A673 (cell line): ENCODE measurements at regions not wholly inside any gene's neighbourhood (a gene's known extent, or its start where the extent isn't known, plus 50 kb on each side); places are given as distances from the start of the nearest gene placed in this dataset.

Experiments used
- EZH2 ChIP-seq: fragments of 200-600 bp; sonication (generic); IDR thresholded peaks from 2 replicates; pipeline ENCODE4 v1.6.1; 2017; ENCODE audit warnings: borderline replicate concordance, low read depth, mild to moderate bottlenecking, mixed read lengths, antibody characterized with exemption, low read length; ENCODE audit not compliant: poor library complexity, severe bottlenecking
- TF ChIP-seq, protein P1 (sequence below): fragments of 300-800, 200-600 bp; sonication (generic); conservative IDR thresholded peaks from 2 replicates; pipeline ENCODE4 v1.5.1; 2017; ENCODE audit warnings: low read depth, mild to moderate bottlenecking, antibody characterized with exemption, low read length, moderate library complexity, mixed read lengths

DNA sequence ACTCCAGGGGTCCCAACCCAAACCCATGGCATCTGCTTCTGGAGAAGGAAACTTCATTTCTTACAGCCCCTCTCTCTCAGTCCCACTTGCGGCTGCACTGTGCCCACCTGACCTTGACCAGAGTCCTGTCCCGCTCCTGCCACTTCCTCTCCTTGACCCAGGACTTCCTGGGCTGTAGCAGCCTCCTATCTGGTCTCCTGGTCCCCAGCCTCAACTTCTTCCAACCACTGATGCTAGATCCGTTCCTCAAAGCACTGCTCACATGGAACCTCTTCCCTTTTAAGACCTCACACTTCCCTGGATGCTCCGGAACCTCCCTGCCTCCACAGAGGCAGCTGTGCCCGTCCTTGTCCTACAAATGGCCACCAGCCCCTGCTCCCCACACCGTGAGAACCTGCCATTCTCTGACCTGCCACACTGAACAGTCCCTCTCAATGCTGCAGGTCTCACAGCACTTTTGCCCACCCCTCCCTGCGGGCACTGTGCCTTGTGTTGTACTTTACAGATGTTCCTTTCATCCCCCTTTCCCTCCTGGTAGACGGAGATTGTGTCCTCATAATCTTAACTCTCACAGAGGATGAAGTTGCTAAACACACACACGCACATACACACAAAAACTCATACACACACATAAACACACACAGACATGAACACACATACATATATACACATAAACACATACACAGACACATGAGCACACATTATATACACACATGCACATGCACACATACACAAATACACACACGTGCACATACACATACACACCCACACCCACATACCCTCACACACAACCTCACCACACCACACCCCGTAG lies 59.6 kb upstream of the NXT1 start:
- TF ChIP-seq, protein P1, sequence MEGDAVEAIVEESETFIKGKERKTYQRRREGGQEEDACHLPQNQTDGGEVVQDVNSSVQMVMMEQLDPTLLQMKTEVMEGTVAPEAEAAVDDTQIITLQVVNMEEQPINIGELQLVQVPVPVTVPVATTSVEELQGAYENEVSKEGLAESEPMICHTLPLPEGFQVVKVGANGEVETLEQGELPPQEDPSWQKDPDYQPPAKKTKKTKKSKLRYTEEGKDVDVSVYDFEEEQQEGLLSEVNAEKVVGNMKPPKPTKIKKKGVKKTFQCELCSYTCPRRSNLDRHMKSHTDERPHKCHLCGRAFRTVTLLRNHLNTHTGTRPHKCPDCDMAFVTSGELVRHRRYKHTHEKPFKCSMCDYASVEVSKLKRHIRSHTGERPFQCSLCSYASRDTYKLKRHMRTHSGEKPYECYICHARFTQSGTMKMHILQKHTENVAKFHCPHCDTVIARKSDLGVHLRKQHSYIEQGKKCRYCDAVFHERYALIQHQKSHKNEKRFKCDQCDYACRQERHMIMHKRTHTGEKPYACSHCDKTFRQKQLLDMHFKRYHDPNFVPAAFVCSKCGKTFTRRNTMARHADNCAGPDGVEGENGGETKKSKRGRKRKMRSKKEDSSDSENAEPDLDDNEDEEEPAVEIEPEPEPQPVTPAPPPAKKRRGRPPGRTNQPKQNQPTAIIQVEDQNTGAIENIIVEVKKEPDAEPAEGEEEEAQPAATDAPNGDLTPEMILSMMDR, result no peak
- no peak for TF ChIP-seq EZH2
